Esophagus squamous epithelium (tissue), 4 donors: ENCODE measurements at regions not wholly inside any gene's neighbourhood (a gene's known extent, or its start where the extent isn't known, plus 50 kb on each side); places are given as distances from the start of the nearest gene placed in this dataset.

ENCODE experiments used
- POLR2A ChIP-seq, 4 donors: fragments of 450-650 bp; IDR thresholded peaks; one replicate each; pipeline ENCODE4 v1.6.1; 2017; ENCODE audit warnings: antibody characterized with exemption in 4 of 4, mild to moderate bottlenecking in 4 of 4, moderate library complexity in 3 of 4
- TF ChIP-seq, protein P1 (sequence below), 6 experiments: fragments of 450-650 bp in 4 of 6; fragments of 200-600 bp in 2 of 6; sonication (generic) in 2 of 6; IDR thresholded peaks; one replicate each; pipeline ENCODE4 v1.5.1; 2016 to 2019; ENCODE audit warnings: antibody characterized with exemption in 6 of 6, mild to moderate bottlenecking in 4 of 6, moderate library complexity in 4 of 6

DNA sequence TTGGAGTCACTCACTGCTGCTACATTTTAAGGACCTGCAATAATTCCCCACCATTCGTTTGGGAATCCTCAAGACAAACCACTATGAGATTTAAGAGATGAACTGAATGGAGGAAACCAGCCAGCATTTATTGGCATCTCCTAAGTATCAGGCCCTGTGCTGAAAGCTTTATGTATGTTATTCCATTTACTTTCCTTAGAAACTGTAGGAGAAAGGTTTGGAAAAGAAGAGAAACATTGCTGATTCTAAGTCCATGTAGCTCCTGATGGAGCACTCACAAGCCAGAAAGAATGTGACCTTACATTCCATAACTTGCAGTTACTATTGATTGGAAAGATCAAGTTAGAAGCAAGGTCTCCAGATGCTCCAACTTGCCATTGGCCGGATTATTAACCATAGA lies 267.4 kb downstream of the GAS1 start:
- TF ChIP-seq, protein P1, sequence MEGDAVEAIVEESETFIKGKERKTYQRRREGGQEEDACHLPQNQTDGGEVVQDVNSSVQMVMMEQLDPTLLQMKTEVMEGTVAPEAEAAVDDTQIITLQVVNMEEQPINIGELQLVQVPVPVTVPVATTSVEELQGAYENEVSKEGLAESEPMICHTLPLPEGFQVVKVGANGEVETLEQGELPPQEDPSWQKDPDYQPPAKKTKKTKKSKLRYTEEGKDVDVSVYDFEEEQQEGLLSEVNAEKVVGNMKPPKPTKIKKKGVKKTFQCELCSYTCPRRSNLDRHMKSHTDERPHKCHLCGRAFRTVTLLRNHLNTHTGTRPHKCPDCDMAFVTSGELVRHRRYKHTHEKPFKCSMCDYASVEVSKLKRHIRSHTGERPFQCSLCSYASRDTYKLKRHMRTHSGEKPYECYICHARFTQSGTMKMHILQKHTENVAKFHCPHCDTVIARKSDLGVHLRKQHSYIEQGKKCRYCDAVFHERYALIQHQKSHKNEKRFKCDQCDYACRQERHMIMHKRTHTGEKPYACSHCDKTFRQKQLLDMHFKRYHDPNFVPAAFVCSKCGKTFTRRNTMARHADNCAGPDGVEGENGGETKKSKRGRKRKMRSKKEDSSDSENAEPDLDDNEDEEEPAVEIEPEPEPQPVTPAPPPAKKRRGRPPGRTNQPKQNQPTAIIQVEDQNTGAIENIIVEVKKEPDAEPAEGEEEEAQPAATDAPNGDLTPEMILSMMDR (IDR thresholded peaks at IDR 0.05): no peak
- TF ChIP-seq POLR2A (IDR thresholded peaks at IDR 0.05): no peak
